MM.1S (cell line): ENCODE measurements at regions not wholly inside any gene's neighbourhood (a gene's known extent, or its start where the extent isn't known, plus 50 kb on each side); places are given as distances from the start of the nearest gene placed in this dataset.

ENCODE experiments used
- DNase-seq: peaks from one replicate; pipeline ENCODE4 v3.0.0-alpha.2; 2015
- H2AFZ ChIP-seq: fragments of 300-600 bp; sonication (generic); 2 replicates; pipeline ENCODE4 v1.6.0; 2016; ENCODE audit warnings: antibody characterized with exemption, low read length
- H3F3A ChIP-seq: fragments of 300-600 bp; sonication (generic); 2 replicates; pipeline ENCODE4 v1.6.1; 2016; ENCODE audit warnings: mild to moderate bottlenecking, antibody characterized with exemption, low read length, moderate library complexity, mixed read lengths; ENCODE audit not compliant: insufficient read depth
- H3K27ac ChIP-seq: fragments of 300-600 bp; sonication (generic); 2 replicates; pipeline ENCODE4 v1.5.1; 2016; ENCODE audit warnings: mild to moderate bottlenecking, low read length
- H3K27me3 ChIP-seq: fragments of 300-600 bp; sonication (generic); replicated peaks from 2 replicates; pipeline ENCODE4 v1.6.0; 2016; ENCODE audit warnings: low read length; ENCODE audit not compliant: insufficient read depth
- H3K36me3 ChIP-seq: fragments of 300-600 bp; sonication (generic); replicated peaks from 2 replicates; pipeline ENCODE4 v1.6.1; 2016; ENCODE audit warnings: mild to moderate bottlenecking, low read length, mixed read lengths; ENCODE audit not compliant: insufficient read depth
- H3K4me1 ChIP-seq: fragments of 300-600 bp; sonication (generic); 2 replicates; pipeline ENCODE4 v1.6.1; 2016; ENCODE audit warnings: low read length, mixed read lengths
- H3K4me2 ChIP-seq: fragments of 300-600 bp; sonication (generic); 2 replicates; pipeline ENCODE4 v1.6.0; 2016; ENCODE audit warnings: low read depth, low read length
- H3K4me3 ChIP-seq: fragments of 300-600 bp; sonication (generic); 2 replicates; pipeline ENCODE4 v1.5.1; 2016; ENCODE audit warnings: low read length, mixed read lengths
- H3K79me2 ChIP-seq: fragments of 300-600 bp; sonication (generic); 2 replicates; pipeline ENCODE4 v1.6.1; 2016; ENCODE audit warnings: mixed run types, low read length, mixed read lengths
- H3K9ac ChIP-seq: fragments of 300-600 bp; sonication (generic); 2 replicates; pipeline ENCODE4 v1.6.1; 2016; ENCODE audit warnings: low read length, mixed read lengths
- H3K9me2 ChIP-seq: fragments of 300-600 bp; sonication (generic); replicated peaks from 2 replicates; pipeline ENCODE4 v1.6.1; 2016; ENCODE audit warnings: mild to moderate bottlenecking, low read length, mixed read lengths; ENCODE audit not compliant: insufficient read depth
- H3K9me3 ChIP-seq: fragments of 300-600 bp; sonication (generic); replicated peaks from 2 replicates; pipeline ENCODE4 v1.6.1; 2016; ENCODE audit warnings: mild to moderate bottlenecking, low read length, mixed read lengths; ENCODE audit not compliant: insufficient read depth
- H4K20me1 ChIP-seq: fragments of 300-600 bp; sonication (generic); 2 replicates; pipeline ENCODE4 v1.6.1; 2016; ENCODE audit warnings: mild to moderate bottlenecking, low read length, moderate library complexity, mixed read lengths; ENCODE audit not compliant: insufficient read depth
- CTCF ChIP-seq: fragments of 300-600 bp; sonication (generic); IDR thresholded peaks from 2 replicates; pipeline ENCODE4 v1.5.1; 2016; ENCODE audit warnings: antibody characterized with exemption, low read length, mixed read lengths
- EZH2 ChIP-seq: fragments of 300-600 bp; sonication (generic); optimal IDR thresholded peaks from 2 replicates; pipeline ENCODE3; 2017; ENCODE audit warnings: low read depth, mild to moderate bottlenecking, antibody characterized with exemption, low read length, mixed read lengths
- EZH2phosphoT487 ChIP-seq: fragments of 300-600 bp; sonication (generic); IDR thresholded peaks from 2 replicates; pipeline ENCODE4 v1.6.1; 2018; ENCODE audit warnings: antibody characterized with exemption, low read length

- DNase-seq = no peak
Measured at GRCh38 chr6:20350215-20350614, 51.5 kb upstream of the E2F3 start.

DNA sequence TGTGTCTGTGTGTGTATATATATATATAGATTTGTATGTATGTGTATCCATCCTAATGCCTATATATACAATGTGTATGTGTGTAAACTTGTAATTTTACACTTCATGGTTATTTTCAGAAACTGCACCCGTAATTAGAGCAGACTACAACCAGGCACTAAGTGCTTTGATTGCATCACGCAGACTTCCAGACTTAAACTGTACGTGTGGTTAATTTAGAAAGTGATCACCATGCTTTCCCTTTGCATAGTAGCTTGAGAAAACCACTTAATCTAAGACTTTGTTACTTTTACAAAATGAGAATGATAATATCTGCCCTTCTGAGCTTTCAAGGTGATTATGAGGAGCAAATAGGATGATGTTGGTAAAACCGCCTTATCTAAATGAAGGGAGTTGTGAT, 50.1 kb upstream of the E2F3 start:
- no peaks in the 10 kb centered on the region for H3K9me2 ChIP-seq
- no peak overlapping the region for H3K27ac ChIP-seq
- no peak overlapping the region for H3K4me3 ChIP-seq
- H3K4me1 ChIP-seq = no peaks in the 10 kb centered on the region
- no peak for DNase-seq
- H3K9me3 ChIP-seq = no peaks in the 10 kb centered on the region
- H3K79me2 ChIP-seq = no peaks in the 10 kb centered on the region
- no peaks in the 10 kb centered on the region for H4K20me1 ChIP-seq
- no peaks in the 10 kb centered on the region for H3K36me3 ChIP-seq
- H2AFZ ChIP-seq = no peak overlapping the region
- H3K9ac ChIP-seq = no peak overlapping the region
- H3K27me3 ChIP-seq = no peaks in the 10 kb centered on the region
- H3K4me2 ChIP-seq = no peak overlapping the region
- TF ChIP-seq EZH2phosphoT487 (no peak), CTCF (no peak), EZH2 (no peak)
- no peaks in the 10 kb centered on the region for H3F3A ChIP-seq

More at GRCh38 chr6:20350215-20350614, 51.5 kb upstream of the E2F3 start:
- Histone ChIP-seq H3K4me1 (no peaks in the 10 kb centered on the region), H3K36me3 (no peaks in the 10 kb centered on the region), H3K27me3 (no peaks in the 10 kb centered on the region), H3F3A (no peaks in the 10 kb centered on the region), H4K20me1 (no peaks in the 10 kb centered on the region), H3K9me3 (no peaks in the 10 kb centered on the region), H2AFZ (no peak overlapping the region), H3K27ac (no peak overlapping the region), H3K4me3 (no peak overlapping the region), H3K9me2 (no peaks in the 10 kb centered on the region), H3K9ac (no peak overlapping the region), H3K4me2 (no peak overlapping the region), H3K79me2 (no peaks in the 10 kb centered on the region)
- no peak for TF ChIP-seq EZH2
- no peak for TF ChIP-seq EZH2phosphoT487
- no peak for TF ChIP-seq CTCF
